GM21786 (cell line): ENCODE measurements at regions not wholly inside any gene's neighbourhood (a gene's known extent, or its start where the extent isn't known, plus 50 kb on each side); places are given as distances from the start of the nearest gene placed in this dataset.
"Not testable (repeated sequence)": the region's sequence is repeated elsewhere in the genome, so short reads cannot be mapped to it uniquely, and the experiment has no call there.

ENCODE experiments used
- ATAC-seq: cut with Tn5 transposase; IDR thresholded peaks from one replicate; pipeline ENCODE4 v1.9.1; 2021; ENCODE audit not compliant: unreplicated experiment

- ATAC-seq: no peak
Measured at GRCh38 chr10:78207216-78207615, 173.6 kb downstream of the RPS24 start.

GRCh38 chr10:78207776-78208175 lies 174.1 kb downstream of the RPS24 start:
- no peak for ATAC-seq

GRCh38 chr10:78209970-78210369 lies 176.3 kb downstream of the RPS24 start:
- no peak for ATAC-seq

GRCh38 chr10:78210548-78210947 lies 176.9 kb downstream of the RPS24 start:
- ATAC-seq: no peak

GRCh38 chr10:78210976-78211375 lies 177.3 kb downstream of the RPS24 start:
- no peak for ATAC-seq

GRCh38 chr10:78211561-78212051 lies 177.9 kb downstream of the RPS24 start:
- no peak for ATAC-seq

GRCh38 chr10:78212060-78212785 lies 178.6 kb downstream of the RPS24 start:
- no peak for ATAC-seq

- no peak for ATAC-seq
Measured at GRCh38 chr10:78212786-78213175, 179.1 kb downstream of the RPS24 start.

- no peak for ATAC-seq
Measured at GRCh38 chr10:78214955-78215354, 181.3 kb downstream of the RPS24 start.

GRCh38 chr10:78215645-78216044 lies 182.0 kb downstream of the RPS24 start:
- ATAC-seq: no peak

- ATAC-seq: no peak
Measured at GRCh38 chr10:78217336-78217735, 183.7 kb downstream of the RPS24 start.

GRCh38 chr10:78218798-78219490 lies 185.3 kb downstream of the RPS24 start:
- no peak for ATAC-seq

GRCh38 chr10:78219568-78219967 lies 185.9 kb downstream of the RPS24 start:
- not testable (repeated sequence) for ATAC-seq

GRCh38 chr10:78220781-78221180 lies 187.1 kb downstream of the RPS24 start:
- ATAC-seq: no peak

GRCh38 chr10:78222096-78222790 lies 188.6 kb downstream of the RPS24 start:
- no peak for ATAC-seq

- no peak for ATAC-seq
Measured at GRCh38 chr10:78223088-78223487, 189.4 kb downstream of the RPS24 start.

GRCh38 chr10:78224602-78225001 lies 190.9 kb downstream of the RPS24 start:
- ATAC-seq: no peak

- no peak for ATAC-seq
Measured at GRCh38 chr10:78225594-78225993, 191.9 kb downstream of the RPS24 start.

GRCh38 chr10:78229489-78229888 lies 195.8 kb downstream of the RPS24 start:
- ATAC-seq: no peak

GRCh38 chr10:78229950-78230675 lies 196.4 kb downstream of the RPS24 start:
- no peak for ATAC-seq

GRCh38 chr10:78231327-78231726 lies 197.7 kb downstream of the RPS24 start:
- no peak for ATAC-seq
